IMR-90 (cell line): ENCODE measurements at regions not wholly inside any gene's neighbourhood (a gene's known extent, or its start where the extent isn't known, plus 50 kb on each side); places are given as distances from the start of the nearest gene placed in this dataset.

Experiments used
- ATAC-seq: fragments of 200-7000 bp; cut with Tn5 transposase; 2 replicates; pipeline ENCODE4 v1.9.1; 2020; ENCODE audit warnings: low read depth, mild to moderate bottlenecking, moderate library complexity
- BruUV-seq: library from RNA; stranded (reverse); fragments of 400-500 nt; replicated peaks from 2 replicates; lab custom pipeline; 2021; lab: Mats Ljungman, UMichigan
- CTCF ChIA-PET: fragments of 300-600 bp; formaldehyde crosslinking; extraction: SDS; loops from one replicate; lab custom pipeline; 2021; ENCODE audit warnings: antibody characterized with exemption; lab: Yijun Ruan, JAX
- POLR2A ChIA-PET: fragments of 300-600 bp; sonication (Branson Sonifier 250); formaldehyde crosslinking; loops from one replicate; lab custom pipeline; 2022; ENCODE audit warnings: antibody characterized with exemption; ENCODE audit not compliant: unreplicated experiment; lab: Charles Lee
- DNase-seq: peaks from one replicate; pipeline ENCODE4 v3.0.0; 2013
- H2AFZ ChIP-seq: replicated peaks from 2 replicates; pipeline ENCODE3; 2013; ENCODE audit warnings: low read length, mild to moderate bottlenecking; ENCODE audit not compliant: poor library complexity
- H2AK5ac ChIP-seq: 2 replicates; pipeline ENCODE4 v1.6.1; 2013; ENCODE audit warnings: low read depth, low read length, inconsistent platforms
- H2AK9ac ChIP-seq: replicated peaks from 2 replicates; pipeline ENCODE3; 2013; ENCODE audit warnings: mild to moderate bottlenecking, low read depth, low read length, moderate library complexity; ENCODE audit not compliant: poor library complexity
- H2BK120ac ChIP-seq: 2 replicates; pipeline ENCODE4 v1.6.1; 2013; ENCODE audit warnings: low read depth, low read length, inconsistent platforms
- H2BK15ac ChIP-seq: 3 replicates; pipeline ENCODE4 v1.6.1; 2013; ENCODE audit warnings: low read depth, low read length, inconsistent platforms
- H2BK20ac ChIP-seq: 2 replicates; pipeline ENCODE4 v1.6.1; 2013; ENCODE audit warnings: low read depth, mild to moderate bottlenecking, inconsistent platforms, low read length, moderate library complexity
- H2BK5ac ChIP-seq: 2 replicates; pipeline ENCODE4 v1.6.1; 2013; ENCODE audit warnings: mild to moderate bottlenecking, low read depth, low read length, inconsistent platforms; ENCODE audit not compliant: poor library complexity, severe bottlenecking
- H3K14ac ChIP-seq: replicated peaks from 2 replicates; pipeline ENCODE4 v1.6.1; 2013; ENCODE audit warnings: low read depth, low read length, inconsistent platforms
- H3K18ac ChIP-seq: 2 replicates; pipeline ENCODE4 v1.6.1; 2013; ENCODE audit warnings: low read depth, low read length, control low read depth
- H3K23ac ChIP-seq: 2 replicates; pipeline ENCODE4 v1.6.1; 2013; ENCODE audit warnings: low read depth, low read length, inconsistent platforms
- H3K27ac ChIP-seq: 2 replicates; pipeline ENCODE4 v1.5.1; 2013; ENCODE audit warnings: mild to moderate bottlenecking, control low read depth, low read length; ENCODE audit not compliant: insufficient read depth
- H3K27me3 ChIP-seq: 2 replicates; pipeline ENCODE4 v1.6.1; 2013; ENCODE audit warnings: low read length; ENCODE audit not compliant: control insufficient read depth, insufficient read depth
- H3K36me3 ChIP-seq: 2 replicates; pipeline ENCODE4 v1.6.1; 2013; ENCODE audit warnings: low read length, mixed read lengths; ENCODE audit not compliant: control insufficient read depth, insufficient read depth
- H3K4ac ChIP-seq: 2 replicates; pipeline ENCODE4 v1.6.1; 2013; ENCODE audit warnings: low read depth, low read length, inconsistent platforms
- H3K4me1 ChIP-seq: 2 replicates; pipeline ENCODE4 v1.6.1; 2013; ENCODE audit warnings: low read length, mixed read lengths; ENCODE audit not compliant: control insufficient read depth, insufficient read depth
- H3K4me2 ChIP-seq: 2 replicates; pipeline ENCODE4 v1.6.1; 2013; ENCODE audit warnings: low read depth, mild to moderate bottlenecking, control low read depth, low read length, moderate library complexity
- H3K4me3 ChIP-seq: 2 replicates; pipeline ENCODE4 v1.5.1; 2013; ENCODE audit warnings: low read depth, mild to moderate bottlenecking, control low read depth, low read length, moderate library complexity; ENCODE audit not compliant: insufficient read depth
- H3K56ac ChIP-seq: 2 replicates; pipeline ENCODE4 v1.6.1; 2013; ENCODE audit warnings: low read length, inconsistent platforms; ENCODE audit not compliant: insufficient read depth; ENCODE audit errors: extremely low read depth
- H3K79me1 ChIP-seq, 2 experiments: 2 replicates each; pipeline ENCODE4 v1.6.1; 2013; ENCODE audit warnings: low read length in 2 of 2, inconsistent platforms in 1 of 2, low read depth in 1 of 2
- H3K9ac ChIP-seq: 2 replicates; pipeline ENCODE4 v1.6.1; 2013; ENCODE audit warnings: low read depth, low read length, control low read depth
- H3K9me1 ChIP-seq: 2 replicates; pipeline ENCODE4 v1.6.1; 2013; ENCODE audit warnings: low read length, inconsistent platforms; ENCODE audit not compliant: insufficient read depth
- H3K9me3 ChIP-seq: 2 replicates; pipeline ENCODE4 v1.6.1; 2013; ENCODE audit warnings: low read length; ENCODE audit not compliant: control insufficient read depth, insufficient read depth
- H4K20me1 ChIP-seq: 2 replicates; pipeline ENCODE4 v1.6.1; 2013; ENCODE audit warnings: low read length, inconsistent platforms; ENCODE audit not compliant: insufficient read depth
- H4K5ac ChIP-seq: 2 replicates; pipeline ENCODE4 v1.6.1; 2013; ENCODE audit warnings: mild to moderate bottlenecking, low read depth, low read length, control low read depth
- H4K8ac ChIP-seq, 2 experiments: 2 replicates each; pipeline ENCODE4 v1.6.1; 2013; ENCODE audit warnings: low read depth in 2 of 2, low read length in 2 of 2, control low read depth in 1 of 2, inconsistent platforms in 1 of 2
- H4K91ac ChIP-seq: 2 replicates; pipeline ENCODE4 v1.6.1; 2013; ENCODE audit warnings: low read depth, low read length, inconsistent platforms; ENCODE audit not compliant: insufficient read depth
- BHLHE40 ChIP-seq: fragments of 150-350 bp; IDR thresholded peaks from 2 replicates; pipeline ENCODE4 v1.6.1; 2016; ENCODE audit warnings: mild to moderate bottlenecking, low read depth, low read length
- CEBPB ChIP-seq: IDR thresholded peaks from 2 replicates; pipeline ENCODE4 v1.6.1; 2012; ENCODE audit warnings: low read depth, low read length, improper control_type of control experiment
- CHD1 ChIP-seq: IDR thresholded peaks from 2 replicates; pipeline ENCODE4 v1.6.1; 2012; ENCODE audit warnings: low read depth, low read length, improper control_type of control experiment
- FOS ChIP-seq: fragments of 150-350 bp; IDR thresholded peaks from 2 replicates; pipeline ENCODE4 v1.6.1; 2016; ENCODE audit warnings: low read depth, low read length
- MAFK ChIP-seq: IDR thresholded peaks from 2 replicates; pipeline ENCODE4 v1.6.1; 2012; ENCODE audit warnings: low read depth, low read length, improper control_type of control experiment
- MAZ ChIP-seq: IDR thresholded peaks from 2 replicates; pipeline ENCODE4 v1.6.1; 2012; ENCODE audit warnings: low read depth, mild to moderate bottlenecking, low read length, improper control_type of control experiment, moderate library complexity, borderline replicate concordance
- MXI1 ChIP-seq: IDR thresholded peaks from 2 replicates; pipeline ENCODE4 v1.6.1; 2012; ENCODE audit warnings: low read depth, mild to moderate bottlenecking, low read length, moderate library complexity, borderline replicate concordance
- NFE2L2 ChIP-seq: fragments of 150-350 bp; IDR thresholded peaks from 2 replicates; pipeline ENCODE4 v1.6.1; 2016; ENCODE audit warnings: low read depth, mild to moderate bottlenecking, low read length
- POLR2A ChIP-seq: IDR thresholded peaks from 2 replicates; pipeline ENCODE4 v1.6.1; 2012; ENCODE audit warnings: mild to moderate bottlenecking, low read depth, low read length
- RAD21 ChIP-seq: IDR thresholded peaks from 2 replicates; pipeline ENCODE4 v1.6.1; 2012; ENCODE audit warnings: low read length, improper control_type of control experiment
- RCOR1 ChIP-seq: IDR thresholded peaks from 2 replicates; pipeline ENCODE4 v1.6.1; 2012; ENCODE audit warnings: mild to moderate bottlenecking, low read length, improper control_type of control experiment; ENCODE audit not compliant: insufficient replicate concordance
- RFX5 ChIP-seq: IDR thresholded peaks from 2 replicates; pipeline ENCODE4 v1.8.0; 2012; ENCODE audit warnings: low read depth, mild to moderate bottlenecking, low read length, moderate library complexity
- SMC3 ChIP-seq: fragments of 150-350 bp; IDR thresholded peaks from 2 replicates; pipeline ENCODE4 v1.6.1; 2016; ENCODE audit warnings: low read depth, mild to moderate bottlenecking, antibody characterized with exemption, low read length, moderate library complexity
- WGBS, 2 experiments: methylation state at CpG; one replicate each; pipeline versions ENCODE4 v1.1.5 to v1.1.7; 2013; ENCODE audit warnings: missing lambda C conversion rate in 2 of 2; ENCODE audit not compliant: insufficient read length in 1 of 2; ENCODE audit errors: extremely low coverage in 2 of 2; 5-methylcytosine and 5-hydroxymethylcytosine counted together
- dilution Hi-C: fragments of 300-500 bp; cut with HindIII; formaldehyde crosslinking; loops from one replicate; pipeline ENCODE4 v1.14.3; 2018; ENCODE audit warnings: low sequenced_read_pairs; ENCODE audit not compliant: unreplicated experiment
- in situ Hi-C: fragments of 300-500 bp; cut with MboI; formaldehyde crosslinking; loops from 3 replicates; pipeline ENCODE4 v1.14.3; 2019; ENCODE audit warnings: low sequenced_read_pairs, inconsistent platforms, mixed read lengths
- intact Hi-C: fragments of 100-400 bp; cut with micrococcal nuclease; formaldehyde crosslinking; loops from 2 replicates; pipeline ENCODE4 v1.10.0; 2022
- TF ChIP-seq, protein P1 (sequence below): conservative IDR thresholded peaks from 2 replicates; pipeline ENCODE4 v1.5.1; 2012; ENCODE audit warnings: mild to moderate bottlenecking, low read depth, low read length, improper control_type of control experiment
- TF ChIP-seq, protein P2 (sequence below): fragments of 150-350 bp; IDR thresholded peaks from 2 replicates; pipeline ENCODE4 v1.6.1; 2016; ENCODE audit warnings: low read depth, mild to moderate bottlenecking, low read length, moderate library complexity, borderline replicate concordance
- TF ChIP-seq, protein P3 (sequence below): fragments of 150-350 bp; IDR thresholded peaks from 2 replicates; pipeline ENCODE4 v1.6.1; 2017; ENCODE audit warnings: mild to moderate bottlenecking, antibody characterized with exemption, low read length, low read depth

DNA sequence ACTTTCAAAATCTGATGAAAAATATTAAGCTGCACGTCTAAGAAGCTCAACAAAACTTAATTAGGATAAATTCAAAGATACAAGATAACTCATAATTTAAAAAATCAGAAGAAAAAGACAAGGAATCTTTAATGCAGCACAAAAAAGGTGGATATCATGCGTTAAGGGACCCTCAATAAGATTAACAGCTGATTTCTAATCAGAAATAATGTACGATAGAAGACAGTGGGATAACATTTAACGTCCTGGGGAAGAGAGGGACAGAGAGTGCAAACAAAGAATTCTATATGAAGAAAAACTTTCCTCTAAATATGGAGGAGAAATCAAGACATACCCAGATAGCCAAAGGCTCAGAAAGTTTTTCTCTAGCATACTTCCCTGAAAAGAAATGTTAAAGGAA, 519.5 kb downstream of the PYDC2 start:
- Histone ChIP-seq H3K36me3 (no peaks in the 10 kb centered on the region), H3K56ac (no peak overlapping the region), H2AK9ac (no peak overlapping the region), H2BK20ac (no peak overlapping the region), H3K4me1 (no peaks in the 10 kb centered on the region), H3K9ac (no peak overlapping the region), H3K23ac (no peak overlapping the region), H3K4me2 (no peak overlapping the region), H3K27ac (no peak overlapping the region), H3K14ac (no peak overlapping the region), H2BK120ac (no peak overlapping the region), H3K79me1 (no peaks in the 10 kb centered on the region), H4K5ac (no peak overlapping the region), H4K20me1 (no peaks in the 10 kb centered on the region), H3K18ac (no peak overlapping the region), H3K4ac (no peak overlapping the region), H2AFZ (no peak overlapping the region), H4K91ac (no peak overlapping the region), H3K27me3 (no peaks in the 10 kb centered on the region), H3K4me3 (no peak overlapping the region), H3K9me3 (peaks cover 2% of the 10 kb centered on the region), H3K9me1 (no peaks in the 10 kb centered on the region), H2BK5ac (no peak overlapping the region), H4K8ac (no peak overlapping the region), H2BK15ac (no peak overlapping the region), H2AK5ac (no peak overlapping the region)
- dilution Hi-C loops (no loop called here), in situ Hi-C loops (no loop called here), intact Hi-C loops (no loop called here)
- ATAC-seq = no peak
- TF ChIP-seq POLR2A (no peak), MAZ (no peak), RFX5 (no peak), CHD1 (no peak), RCOR1 (no peak), CEBPB (no peak), SMC3 (no peak), FOS (no peak), BHLHE40 (no peak), NFE2L2 (no peak), MAFK (no peak), MXI1 (no peak), RAD21 (no peak)
- TF ChIP-seq, protein P1, sequence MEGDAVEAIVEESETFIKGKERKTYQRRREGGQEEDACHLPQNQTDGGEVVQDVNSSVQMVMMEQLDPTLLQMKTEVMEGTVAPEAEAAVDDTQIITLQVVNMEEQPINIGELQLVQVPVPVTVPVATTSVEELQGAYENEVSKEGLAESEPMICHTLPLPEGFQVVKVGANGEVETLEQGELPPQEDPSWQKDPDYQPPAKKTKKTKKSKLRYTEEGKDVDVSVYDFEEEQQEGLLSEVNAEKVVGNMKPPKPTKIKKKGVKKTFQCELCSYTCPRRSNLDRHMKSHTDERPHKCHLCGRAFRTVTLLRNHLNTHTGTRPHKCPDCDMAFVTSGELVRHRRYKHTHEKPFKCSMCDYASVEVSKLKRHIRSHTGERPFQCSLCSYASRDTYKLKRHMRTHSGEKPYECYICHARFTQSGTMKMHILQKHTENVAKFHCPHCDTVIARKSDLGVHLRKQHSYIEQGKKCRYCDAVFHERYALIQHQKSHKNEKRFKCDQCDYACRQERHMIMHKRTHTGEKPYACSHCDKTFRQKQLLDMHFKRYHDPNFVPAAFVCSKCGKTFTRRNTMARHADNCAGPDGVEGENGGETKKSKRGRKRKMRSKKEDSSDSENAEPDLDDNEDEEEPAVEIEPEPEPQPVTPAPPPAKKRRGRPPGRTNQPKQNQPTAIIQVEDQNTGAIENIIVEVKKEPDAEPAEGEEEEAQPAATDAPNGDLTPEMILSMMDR = no peak
- TF ChIP-seq, protein P2, sequence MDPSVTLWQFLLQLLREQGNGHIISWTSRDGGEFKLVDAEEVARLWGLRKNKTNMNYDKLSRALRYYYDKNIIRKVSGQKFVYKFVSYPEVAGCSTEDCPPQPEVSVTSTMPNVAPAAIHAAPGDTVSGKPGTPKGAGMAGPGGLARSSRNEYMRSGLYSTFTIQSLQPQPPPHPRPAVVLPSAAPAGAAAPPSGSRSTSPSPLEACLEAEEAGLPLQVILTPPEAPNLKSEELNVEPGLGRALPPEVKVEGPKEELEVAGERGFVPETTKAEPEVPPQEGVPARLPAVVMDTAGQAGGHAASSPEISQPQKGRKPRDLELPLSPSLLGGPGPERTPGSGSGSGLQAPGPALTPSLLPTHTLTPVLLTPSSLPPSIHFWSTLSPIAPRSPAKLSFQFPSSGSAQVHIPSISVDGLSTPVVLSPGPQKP = no peak
- TF ChIP-seq, protein P3, sequence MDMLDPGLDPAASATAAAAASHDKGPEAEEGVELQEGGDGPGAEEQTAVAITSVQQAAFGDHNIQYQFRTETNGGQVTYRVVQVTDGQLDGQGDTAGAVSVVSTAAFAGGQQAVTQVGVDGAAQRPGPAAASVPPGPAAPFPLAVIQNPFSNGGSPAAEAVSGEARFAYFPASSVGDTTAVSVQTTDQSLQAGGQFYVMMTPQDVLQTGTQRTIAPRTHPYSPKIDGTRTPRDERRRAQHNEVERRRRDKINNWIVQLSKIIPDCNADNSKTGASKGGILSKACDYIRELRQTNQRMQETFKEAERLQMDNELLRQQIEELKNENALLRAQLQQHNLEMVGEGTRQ = no peak
- BruUV-seq = no TSS peak
- POLR2A ChIA-PET = no interaction called here
- CTCF ChIA-PET = interaction anchor here (0.7 kb wide), 1 partner anchor 1687 kb away, joined by 3 read pairs; no protein-coding TSS in a partner anchor
- no peak for DNase-seq
- WGBS, 2 experiments = no CpG with 5 or more reads among the region's 4 CpGs
